HG03060 (cell line): ENCODE measurements at regions not wholly inside any gene's neighbourhood (a gene's known extent, or its start where the extent isn't known, plus 50 kb on each side); places are given as distances from the start of the nearest gene placed in this dataset.

Experiments
- ATAC-seq: cut with Tn5 transposase; IDR thresholded peaks from one replicate; pipeline ENCODE4 v1.9.1; 2021; ENCODE audit warnings: low read depth, moderate number of reproducible peaks; ENCODE audit not compliant: unreplicated experiment

GRCh38 chr2:125455110-125455509 lies 1200.8 kb upstream of the GYPC start:
- ATAC-seq: no peak

DNA sequence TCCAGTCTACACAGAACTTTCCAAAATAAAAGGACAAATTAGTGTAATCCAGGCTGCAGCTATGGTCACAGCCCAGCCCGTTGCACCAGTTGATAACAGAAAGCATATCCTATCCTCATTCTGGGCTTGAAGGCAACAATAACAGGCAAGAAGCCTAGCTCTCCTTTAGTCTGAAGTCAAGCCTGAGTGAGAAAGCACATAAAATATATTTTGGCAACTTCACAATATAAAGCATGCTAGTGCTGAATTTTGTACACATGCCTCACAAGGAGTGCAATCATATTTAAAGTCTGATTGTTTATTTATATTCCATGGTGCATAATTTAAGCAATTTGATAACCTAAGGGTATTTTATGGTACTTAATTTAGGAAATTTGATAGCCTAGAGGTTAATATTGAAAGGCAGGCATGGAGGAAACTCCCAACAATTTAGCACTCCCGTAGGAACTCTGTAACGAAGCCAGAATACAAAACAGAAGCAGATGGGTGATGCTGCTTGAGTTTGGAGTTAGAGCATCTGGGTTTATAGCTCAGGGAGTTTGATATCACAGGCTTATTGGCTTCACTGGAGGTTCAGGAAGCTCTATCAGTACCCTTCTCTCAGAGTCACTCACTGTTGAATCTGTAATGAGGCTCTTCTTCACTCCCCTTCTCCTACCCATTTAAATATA lies 1199.1 kb upstream of the GYPC start:
- ATAC-seq: no peak

DNA sequence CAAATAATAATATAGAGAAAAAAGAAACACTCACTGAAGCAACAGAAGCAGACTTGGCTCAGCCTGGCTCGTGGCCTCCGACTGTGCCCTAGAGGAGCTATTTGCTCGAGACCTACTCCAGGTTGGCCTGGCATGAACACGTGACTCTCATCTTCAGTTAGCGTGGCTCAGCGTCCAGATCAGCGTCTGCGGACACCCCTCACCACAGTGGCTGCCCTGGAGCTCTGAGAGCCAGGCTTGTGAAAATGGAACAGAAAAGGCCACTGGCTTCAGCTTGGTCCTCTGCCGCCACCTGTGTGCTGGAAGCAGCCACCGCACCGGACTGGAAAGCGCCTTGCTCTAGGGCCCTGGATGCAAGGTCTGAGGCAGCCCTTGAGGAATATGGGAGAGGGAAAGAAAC lies 1184.0 kb upstream of the GYPC start:
- ATAC-seq: no peak

GRCh38 chr2:125479143-125479636 lies 1176.8 kb upstream of the GYPC start:
- no peak for ATAC-seq

GRCh38 chr2:125490308-125490707 lies 1165.7 kb upstream of the GYPC start:
- ATAC-seq: no peak

GRCh38 chr2:125491663-125492062 lies 1164.3 kb upstream of the GYPC start:
- ATAC-seq: no peak

GRCh38 chr2:125512313-125512712 lies 1143.6 kb upstream of the GYPC start:
- ATAC-seq: no peak

GRCh38 chr2:125516496-125517109 lies 1139.4 kb upstream of the GYPC start:
- ATAC-seq: no peak

DNA sequence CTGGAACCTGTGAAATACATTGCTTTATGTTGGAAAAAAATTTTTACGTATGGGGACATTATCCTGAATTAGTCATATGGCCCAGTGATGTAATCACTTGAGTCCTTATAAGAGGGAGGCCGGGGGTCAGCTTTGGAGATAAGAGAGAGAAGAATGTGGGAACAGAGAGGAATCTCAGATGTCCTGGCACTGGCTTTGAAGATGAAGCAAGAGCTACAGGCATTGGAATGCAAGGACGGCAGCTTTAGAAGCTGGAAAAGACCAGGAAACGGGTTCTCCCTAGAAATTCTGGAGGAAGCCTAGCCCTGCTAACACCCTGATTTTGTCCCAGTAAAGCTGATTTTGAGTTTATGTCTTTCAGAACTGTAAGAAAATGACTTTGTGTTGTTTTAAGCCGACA lies 1129.9 kb upstream of the GYPC start:
- no peak for ATAC-seq

DNA sequence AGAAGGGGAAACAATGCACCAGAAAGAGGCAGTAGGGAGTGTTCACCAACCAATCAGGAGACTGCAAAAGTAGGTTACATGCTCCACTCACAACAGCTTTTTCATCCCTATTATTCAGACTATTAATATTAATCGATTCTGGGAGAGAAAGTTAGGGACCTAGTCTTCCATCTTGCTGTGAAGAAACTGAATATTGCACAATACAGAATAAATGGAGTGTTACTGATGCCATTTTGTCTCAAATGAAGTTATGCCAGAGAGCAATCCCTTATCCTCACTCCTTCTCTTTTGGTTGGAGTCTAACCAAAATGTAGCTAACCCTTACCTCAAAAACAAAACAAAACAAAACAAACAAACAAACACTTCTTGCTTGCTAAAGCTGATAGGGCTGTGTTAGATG lies 1120.9 kb upstream of the GYPC start:
- ATAC-seq: no peak

- no peak for ATAC-seq
Observed at GRCh38 chr2:125543968-125544514, 1111.9 kb upstream of the GYPC start.

DNA sequence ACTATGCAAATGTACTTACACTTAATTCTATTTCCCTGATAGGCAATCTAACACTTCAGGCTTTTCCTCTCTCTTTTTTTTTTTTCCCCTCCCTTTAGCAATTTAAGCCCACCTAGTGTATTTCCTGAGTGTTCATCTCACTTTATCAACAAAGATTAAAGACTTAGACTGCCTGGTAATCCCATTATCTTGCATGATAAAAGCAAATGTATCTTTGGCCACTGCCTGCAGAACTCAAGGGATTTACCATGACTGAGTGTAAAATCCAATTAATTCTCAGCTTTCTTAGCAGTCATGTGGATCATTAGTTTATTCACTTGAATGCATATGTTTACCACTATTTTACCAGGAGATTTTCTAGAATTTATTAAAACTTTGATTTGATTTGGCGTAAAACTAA lies 1102.2 kb upstream of the GYPC start:
- ATAC-seq: no peak

- no peak for ATAC-seq
Observed at GRCh38 chr2:125554956-125555355, 1101.0 kb upstream of the GYPC start.

GRCh38 chr2:125559186-125559585 lies 1096.8 kb upstream of the GYPC start:
- ATAC-seq: no peak

GRCh38 chr2:125560855-125561254 lies 1095.1 kb upstream of the GYPC start:
- ATAC-seq: no peak

DNA sequence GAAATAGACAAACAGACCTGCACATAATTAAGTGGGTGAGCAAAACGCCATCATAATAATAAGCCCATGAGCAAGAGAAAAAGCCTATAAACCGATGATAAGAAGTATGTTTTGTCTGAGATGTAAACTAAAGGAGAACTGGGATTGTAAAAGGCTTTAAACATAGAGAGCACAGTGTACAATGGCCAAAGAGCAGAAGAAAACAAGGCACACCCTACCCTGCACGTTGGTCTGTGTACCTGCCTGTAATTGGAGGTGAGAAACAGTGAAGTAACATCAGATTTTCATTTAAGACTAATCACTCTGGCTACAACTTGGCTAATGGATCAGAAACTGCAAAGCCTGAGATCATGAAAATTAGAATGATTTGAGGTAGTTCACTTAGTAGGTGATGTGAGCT lies 1094.7 kb upstream of the GYPC start:
- no peak for ATAC-seq

DNA sequence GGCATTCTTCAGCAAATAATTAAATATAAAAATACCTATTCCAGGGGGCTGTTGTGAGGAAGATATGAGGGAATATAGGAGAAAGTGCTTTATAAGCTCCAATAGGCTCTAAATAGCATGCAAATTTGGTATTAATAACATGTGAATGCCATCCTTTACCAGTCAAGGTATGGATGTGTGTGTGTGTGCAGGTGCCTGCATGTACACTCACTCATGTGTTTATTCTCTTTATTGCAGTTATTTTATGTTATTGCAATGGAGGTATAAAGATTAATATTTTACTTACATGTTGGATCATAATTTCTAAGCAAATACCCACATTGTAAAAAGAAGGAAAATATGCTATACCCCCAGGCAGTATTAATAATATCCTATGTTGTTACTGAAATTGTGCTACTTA lies 1093.0 kb upstream of the GYPC start:
- no peak for ATAC-seq

DNA sequence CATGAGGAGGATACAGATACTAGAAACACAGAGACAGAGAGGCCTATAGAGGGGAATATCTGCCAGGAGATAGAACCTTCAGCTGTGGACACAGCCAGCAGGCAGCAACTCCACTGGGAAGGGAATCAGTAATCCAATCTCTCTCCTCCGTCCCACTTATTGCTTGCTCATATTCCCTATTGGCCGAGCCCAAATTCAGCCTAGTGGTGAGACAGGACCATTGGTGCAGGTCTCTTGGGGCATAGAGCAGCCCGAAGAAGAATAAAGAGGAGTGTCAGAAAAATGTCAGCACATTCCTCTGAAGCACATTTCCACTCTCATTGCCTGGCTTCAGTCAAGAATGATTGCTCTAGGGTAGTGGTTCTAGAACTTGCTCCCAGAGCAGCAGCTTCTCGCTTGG lies 1091.5 kb upstream of the GYPC start:
- no peak for ATAC-seq

DNA sequence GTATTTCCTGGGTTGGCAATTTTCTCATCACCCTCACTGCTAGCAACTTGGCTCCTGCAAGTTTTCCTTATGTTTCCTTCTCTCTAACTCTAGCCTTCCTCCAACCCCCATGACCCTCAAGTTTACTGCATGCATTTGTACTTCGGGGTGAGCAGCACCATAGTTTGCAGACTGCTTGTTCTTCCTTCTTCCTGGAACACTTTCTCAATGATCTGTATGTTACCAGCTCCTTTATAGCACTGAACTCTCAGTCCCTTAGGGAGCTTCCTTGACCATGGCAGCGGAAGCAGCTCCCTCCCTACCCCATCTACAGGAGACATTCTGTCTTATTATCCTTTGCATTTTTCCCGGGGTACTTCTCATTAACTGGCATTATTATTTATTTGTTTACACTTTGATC lies 1089.5 kb upstream of the GYPC start:
- no peak for ATAC-seq

DNA sequence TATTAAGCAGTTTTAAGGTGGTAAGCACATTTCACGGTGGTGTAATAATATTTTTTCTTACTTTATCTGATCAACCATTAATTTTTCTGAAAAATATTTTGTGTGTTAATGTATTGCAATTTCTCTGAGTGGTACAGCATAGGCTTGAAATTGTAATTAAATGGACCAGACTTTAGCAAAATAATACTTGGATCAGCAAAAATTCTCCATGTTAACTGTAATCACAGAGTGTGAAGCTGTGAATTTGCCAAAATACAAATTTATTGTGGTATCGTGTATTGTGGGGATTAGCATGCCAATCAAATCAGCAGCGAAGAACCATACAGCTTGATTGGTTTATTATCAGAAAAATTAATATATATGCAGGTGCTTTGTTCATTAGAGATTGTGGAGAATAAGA lies 1088.9 kb upstream of the GYPC start:
- no peak for ATAC-seq

- ATAC-seq: no peak
Observed at GRCh38 chr2:125572660-125573059, 1083.3 kb upstream of the GYPC start.

GRCh38 chr2:125573432-125573831 lies 1082.5 kb upstream of the GYPC start:
- ATAC-seq: no peak
